GM06990 (cell line): ENCODE measurements at regions not wholly inside any gene's neighbourhood (a gene's known extent, or its start where the extent isn't known, plus 50 kb on each side); places are given as distances from the start of the nearest gene placed in this dataset.

Experiments used
- DNase-seq: peaks from one replicate; pipeline ENCODE4 v3.0.0-alpha.2; 2011; ENCODE audit not compliant: insufficient read length; ENCODE audit errors: extremely low read depth
- H3K27me3 ChIP-seq: replicated peaks from 2 replicates; pipeline ENCODE4 v1.6.0; 2011; ENCODE audit warnings: low read length; ENCODE audit not compliant: control insufficient read depth, insufficient read depth
- H3K36me3 ChIP-seq: 2 replicates; pipeline ENCODE4 v1.5.1; 2011; ENCODE audit warnings: low read length; ENCODE audit not compliant: control insufficient read depth, insufficient read depth
- H3K4me3 ChIP-seq: replicated peaks from 2 replicates; pipeline ENCODE4 v1.5.1; 2011; ENCODE audit warnings: low read depth, mild to moderate bottlenecking, control low read depth, low read length
- CTCF ChIP-seq: IDR thresholded peaks from 2 replicates; pipeline ENCODE4 v1.5.1; 2011; ENCODE audit warnings: low read length, control low read depth, mild to moderate bottlenecking, inconsistent platforms; ENCODE audit not compliant: insufficient read depth, poor library complexity, severe bottlenecking

GRCh38 chr18:57210716-57211411, 64.0 kb downstream of the BOD1L2 start:
- Histone ChIP-seq H3K27me3 (no peaks in the 10 kb centered on the region), H3K36me3 (no peaks in the 10 kb centered on the region), H3K4me3 (no peak overlapping the region)
- DNase-seq: no peak
- TF ChIP-seq CTCF: no peak

- H3K36me3 ChIP-seq: no peaks in the 10 kb centered on the region
- TF ChIP-seq CTCF: no peak
- DNase-seq: no peak
Observed at GRCh38 chr18:57211412-57211750, 64.5 kb downstream of the BOD1L2 start.

GRCh38 chr18:57211776-57212175, 64.9 kb downstream of the BOD1L2 start:
- Histone ChIP-seq H3K4me3 (no peak overlapping the region), H3K27me3 (no peaks in the 10 kb centered on the region), H3K36me3 (no peaks in the 10 kb centered on the region)
- no peak for TF ChIP-seq CTCF
- no peak for DNase-seq

More at GRCh38 chr18:57211412-57211750, 64.5 kb downstream of the BOD1L2 start:
- Histone ChIP-seq H3K4me3 (no peak overlapping the region), H3K27me3 (no peaks in the 10 kb centered on the region)

GRCh38 chr18:57212678-57213077, 65.8 kb downstream of the BOD1L2 start:
- H3K36me3 ChIP-seq: no peaks in the 10 kb centered on the region
- no peak overlapping the region for H3K4me3 ChIP-seq
- no peak for DNase-seq
- no peak for TF ChIP-seq CTCF
- no peaks in the 10 kb centered on the region for H3K27me3 ChIP-seq

- no peak for TF ChIP-seq CTCF
- H3K4me3 ChIP-seq: no peak overlapping the region
- H3K36me3 ChIP-seq: no peaks in the 10 kb centered on the region
- DNase-seq: no peak
- H3K27me3 ChIP-seq: no peaks in the 10 kb centered on the region
Observed at GRCh38 chr18:57214976-57215375, 68.1 kb downstream of the BOD1L2 start.

- H3K27me3 ChIP-seq: no peaks in the 10 kb centered on the region; the same call in 1 of the 2 replicates
- TF ChIP-seq CTCF: no peak
- no peaks in the 10 kb centered on the region for H3K36me3 ChIP-seq
- DNase-seq: no peak
- H3K4me3 ChIP-seq: no peak overlapping the region
Observed at GRCh38 chr18:57218281-57218680, 71.4 kb downstream of the BOD1L2 start.
